ENCODE measurements at regions not wholly inside any gene's neighbourhood (a gene's known extent, or its start where the extent isn't known, plus 50 kb on each side); places are given as distances from the start of the nearest gene placed in this dataset.

DNA sequence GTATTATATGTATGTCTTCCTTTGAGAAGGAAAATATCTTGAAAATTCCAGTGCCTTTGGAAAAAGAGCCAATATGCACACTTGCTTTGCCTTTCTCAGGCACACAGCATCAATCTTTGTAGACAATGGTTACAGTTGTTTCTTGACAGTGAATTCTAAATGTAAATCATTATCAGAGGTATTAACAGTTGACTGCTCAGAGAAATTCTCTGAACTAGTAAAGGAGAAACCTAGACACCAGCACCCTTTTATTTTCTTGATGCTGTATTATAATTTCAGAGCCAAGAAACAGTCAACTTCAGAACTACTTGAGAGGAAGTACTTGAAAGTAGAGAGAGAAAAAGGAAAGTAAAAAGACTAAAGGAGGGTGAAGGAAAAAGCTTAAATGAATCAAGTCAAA, 185.8 kb upstream of the SMIM30 start:
- TF ChIP-seq, protein P1, sequence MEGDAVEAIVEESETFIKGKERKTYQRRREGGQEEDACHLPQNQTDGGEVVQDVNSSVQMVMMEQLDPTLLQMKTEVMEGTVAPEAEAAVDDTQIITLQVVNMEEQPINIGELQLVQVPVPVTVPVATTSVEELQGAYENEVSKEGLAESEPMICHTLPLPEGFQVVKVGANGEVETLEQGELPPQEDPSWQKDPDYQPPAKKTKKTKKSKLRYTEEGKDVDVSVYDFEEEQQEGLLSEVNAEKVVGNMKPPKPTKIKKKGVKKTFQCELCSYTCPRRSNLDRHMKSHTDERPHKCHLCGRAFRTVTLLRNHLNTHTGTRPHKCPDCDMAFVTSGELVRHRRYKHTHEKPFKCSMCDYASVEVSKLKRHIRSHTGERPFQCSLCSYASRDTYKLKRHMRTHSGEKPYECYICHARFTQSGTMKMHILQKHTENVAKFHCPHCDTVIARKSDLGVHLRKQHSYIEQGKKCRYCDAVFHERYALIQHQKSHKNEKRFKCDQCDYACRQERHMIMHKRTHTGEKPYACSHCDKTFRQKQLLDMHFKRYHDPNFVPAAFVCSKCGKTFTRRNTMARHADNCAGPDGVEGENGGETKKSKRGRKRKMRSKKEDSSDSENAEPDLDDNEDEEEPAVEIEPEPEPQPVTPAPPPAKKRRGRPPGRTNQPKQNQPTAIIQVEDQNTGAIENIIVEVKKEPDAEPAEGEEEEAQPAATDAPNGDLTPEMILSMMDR (IDR thresholded peaks at IDR 0.05), result no peak
- TF ChIP-seq POLR2A (IDR thresholded peaks at IDR 0.05), result no peak

Data from esophagus squamous epithelium (tissue), 4 donors.